ENCODE measurements at regions not wholly inside any gene's neighbourhood (a gene's known extent, or its start where the extent isn't known, plus 50 kb on each side); places are given as distances from the start of the nearest gene placed in this dataset.
A peak's percentile ranks its signal among the peaks of the same experiment; 100 is the strongest.

- Histone ChIP-seq H3K9me3 (ENCODE audit: control insufficient read depth in 4 of 4, low read length in 3 of 4) (no peaks in the 10 kb centered on the region), H3K4me3 (ENCODE audit: low read depth in 1 of 3, low read length in 3 of 3) (no peak overlapping the region), H3K27me3 (ENCODE audit: control insufficient read depth in 4 of 4, insufficient read depth in 4 of 4, low read length in 3 of 4) (no peaks in the 10 kb centered on the region), H3K27ac (ENCODE audit: low read depth in 1 of 2, low read length in 2 of 2) (no peak overlapping the region), H3K4me1 (ENCODE audit: control insufficient read depth in 4 of 4, insufficient read depth in 4 of 4, low read length in 3 of 4) (peaks cover 28 to 60% (median 56%) of the 10 kb centered on the region in 4 donors), H3K36me3 (ENCODE audit: control insufficient read depth in 4 of 4, insufficient read depth in 3 of 4, low read depth in 1 of 4, low read length in 3 of 4) (no peaks in the 10 kb centered on the region), H3K9ac (ENCODE audit: low read depth in 1 of 2, low read length in 2 of 2) (no peak overlapping the region)
- 70% methylated on average over 5 of the region's 5 CpGs for WGBS
- TF ChIP-seq SP1 (IDR thresholded peaks at IDR 0.05) (no peak), GABPA (IDR thresholded peaks at IDR 0.05 in 1 of 2, conservative IDR thresholded peaks at IDR 0.05 in 1 of 2) (no peak), REST (IDR thresholded peaks at IDR 0.05) (no peak), JUND (IDR thresholded peaks at IDR 0.05) (no peak), NR2F2 (IDR thresholded peaks at IDR 0.05) (no peak), YY1 (IDR thresholded peaks at IDR 0.05) (no peak), HNF4A (conservative IDR thresholded peaks at IDR 0.05) (no peak), RXRA (IDR thresholded peaks at IDR 0.05) (no peak), EGR1 (IDR thresholded peaks at IDR 0.05; ENCODE audit: low read depth in 2 of 2) (no peak), TAF1 (conservative IDR thresholded peaks at IDR 0.05) (no peak), FOXA1 (IDR thresholded peaks at IDR 0.05) (no peak), MAX (IDR thresholded peaks at IDR 0.05) (no peak), RAD21 (IDR thresholded peaks at IDR 0.05) (no peak), FOXA2 (IDR thresholded peaks at IDR 0.05) (no peak)
- TF ChIP-seq, protein P1, sequence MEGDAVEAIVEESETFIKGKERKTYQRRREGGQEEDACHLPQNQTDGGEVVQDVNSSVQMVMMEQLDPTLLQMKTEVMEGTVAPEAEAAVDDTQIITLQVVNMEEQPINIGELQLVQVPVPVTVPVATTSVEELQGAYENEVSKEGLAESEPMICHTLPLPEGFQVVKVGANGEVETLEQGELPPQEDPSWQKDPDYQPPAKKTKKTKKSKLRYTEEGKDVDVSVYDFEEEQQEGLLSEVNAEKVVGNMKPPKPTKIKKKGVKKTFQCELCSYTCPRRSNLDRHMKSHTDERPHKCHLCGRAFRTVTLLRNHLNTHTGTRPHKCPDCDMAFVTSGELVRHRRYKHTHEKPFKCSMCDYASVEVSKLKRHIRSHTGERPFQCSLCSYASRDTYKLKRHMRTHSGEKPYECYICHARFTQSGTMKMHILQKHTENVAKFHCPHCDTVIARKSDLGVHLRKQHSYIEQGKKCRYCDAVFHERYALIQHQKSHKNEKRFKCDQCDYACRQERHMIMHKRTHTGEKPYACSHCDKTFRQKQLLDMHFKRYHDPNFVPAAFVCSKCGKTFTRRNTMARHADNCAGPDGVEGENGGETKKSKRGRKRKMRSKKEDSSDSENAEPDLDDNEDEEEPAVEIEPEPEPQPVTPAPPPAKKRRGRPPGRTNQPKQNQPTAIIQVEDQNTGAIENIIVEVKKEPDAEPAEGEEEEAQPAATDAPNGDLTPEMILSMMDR (IDR thresholded peaks at IDR 0.05; ENCODE audit: low read depth, low read length, missing input control): no peak
- no peak for DNase-seq (ENCODE audit: low spot score)
These were observed 71.7 kb downstream of the ZFP36L2 start for GRCh38 chr2:43154685-43155084.

GRCh38 chr2:43152741-43153647, 73.4 kb downstream of the ZFP36L2 start:
- 49% methylated on average over 11 of the region's 11 CpGs for WGBS
- TF ChIP-seq RXRA (IDR thresholded peaks at IDR 0.05): peak; percentile 20 to 43
- no peak for TF ChIP-seq FOXA1 (IDR thresholded peaks at IDR 0.05)
- TF ChIP-seq RAD21 (IDR thresholded peaks at IDR 0.05): peak in 1 of 2 donors; percentile 17
- peak; percentile 20 for TF ChIP-seq YY1 (IDR thresholded peaks at IDR 0.05)
- TF ChIP-seq SP1 (IDR thresholded peaks at IDR 0.05): peak; percentile 33
- no peak for TF ChIP-seq MAX (IDR thresholded peaks at IDR 0.05)
- peak in 1 of 2 donors; percentile 17 for TF ChIP-seq HNF4A (conservative IDR thresholded peaks at IDR 0.05)

More at GRCh38 chr2:43152741-43153647, 73.4 kb downstream of the ZFP36L2 start:
- Histone ChIP-seq H3K9ac (ENCODE audit: low read depth in 1 of 2, low read length in 2 of 2) (no peak overlapping the region), H3K4me3 (ENCODE audit: low read depth in 1 of 3, low read length in 3 of 3) (no peak overlapping the region), H3K36me3 (ENCODE audit: control insufficient read depth in 4 of 4, insufficient read depth in 3 of 4, low read depth in 1 of 4, low read length in 3 of 4) (no peaks in the 10 kb centered on the region), H3K27ac (ENCODE audit: low read depth in 1 of 2, low read length in 2 of 2) (peak overlapping the region in 1 of 2 donors; percentile 40), H3K9me3 (ENCODE audit: control insufficient read depth in 4 of 4, low read length in 3 of 4) (no peaks in the 10 kb centered on the region), H3K4me1 (ENCODE audit: control insufficient read depth in 4 of 4, insufficient read depth in 4 of 4, low read length in 3 of 4) (peaks cover 19 to 46% (median 41%) of the 10 kb centered on the region in 4 donors), H3K27me3 (ENCODE audit: control insufficient read depth in 4 of 4, insufficient read depth in 4 of 4, low read length in 3 of 4) (no peaks in the 10 kb centered on the region)
- no peak for DNase-seq (ENCODE audit: low spot score)

All from liver (tissue), 8 donors.